NCI-H2029 treated with DMSO at 0.1 percent for 48 hours (cell line): ENCODE measurements at regions not wholly inside any gene's neighbourhood (a gene's known extent, or its start where the extent isn't known, plus 50 kb on each side); places are given as distances from the start of the nearest gene placed in this dataset.

Experiments used
- DNase-seq: peaks from one replicate; lab custom pipeline; 2025; lab: John Stamatoyannopoulos, UW

GRCh38 chr2:129297430-129297829, 682.0 kb upstream of the RAB6C start:
- DNase-seq = no peak

DNA sequence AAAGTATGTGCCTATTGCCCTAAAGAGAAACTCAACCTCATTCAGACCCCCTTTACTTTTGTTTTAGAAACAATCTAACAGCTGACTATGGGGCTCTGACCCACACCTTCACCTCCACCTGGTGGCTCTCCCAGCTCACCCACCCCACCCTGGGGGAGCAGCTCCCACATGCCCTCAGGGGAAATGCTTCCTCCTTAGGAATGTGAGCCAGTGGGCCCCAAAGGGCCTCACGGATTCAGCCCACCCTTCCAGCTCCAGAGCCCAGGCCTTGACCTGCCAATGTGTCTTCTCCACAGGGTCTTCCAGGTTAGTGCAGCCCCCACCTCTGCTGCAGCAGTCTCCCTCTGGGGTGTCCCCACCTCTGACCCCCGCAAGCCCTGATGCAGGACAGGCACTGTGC, 680.1 kb upstream of the RAB6C start:
- DNase-seq = no peak

DNA sequence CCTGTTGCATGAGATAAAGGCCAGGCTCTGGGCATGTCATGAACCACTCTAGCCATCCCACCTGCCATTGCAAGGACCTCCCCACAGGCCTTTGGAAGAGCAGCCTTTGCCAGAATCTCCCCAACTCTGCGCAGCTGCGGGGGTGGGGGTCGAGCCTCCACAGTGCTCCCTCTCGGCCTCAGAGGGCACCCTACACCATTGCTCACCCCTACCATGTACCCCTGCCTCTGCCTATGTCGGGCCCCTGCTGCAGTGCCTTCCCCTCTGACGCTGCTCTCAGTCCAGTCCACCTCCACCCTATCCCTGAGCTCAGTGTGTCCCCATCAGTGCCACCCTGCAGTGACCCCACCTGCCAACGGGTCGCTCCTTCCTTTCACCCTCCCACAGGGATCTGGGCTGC, 679.7 kb upstream of the RAB6C start:
- DNase-seq = no peak

- no peak for DNase-seq
Observed at GRCh38 chr2:129300456-129300855, 679.0 kb upstream of the RAB6C start.

- DNase-seq = no peak
Observed at GRCh38 chr2:129301431-129301913, 678.0 kb upstream of the RAB6C start.

DNA sequence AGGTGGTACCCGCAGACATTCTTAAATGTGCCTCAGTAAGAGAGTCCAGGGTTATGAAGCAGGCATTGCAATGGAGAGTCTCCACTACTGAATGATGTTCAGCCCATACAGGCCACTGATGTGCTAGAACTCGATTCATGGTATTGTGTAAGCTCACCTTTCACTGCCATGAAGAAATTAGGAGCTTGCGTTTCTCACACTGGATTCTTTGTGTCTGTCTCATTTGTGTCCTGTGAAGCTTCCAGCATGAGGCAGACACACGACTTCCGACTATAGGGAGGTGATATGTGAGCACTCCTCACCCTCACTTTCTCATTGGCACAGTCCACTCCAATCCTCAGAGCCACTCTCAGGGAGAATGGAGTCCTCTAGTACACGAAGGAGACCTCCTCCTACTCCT, 677.4 kb upstream of the RAB6C start:
- DNase-seq = no peak

DNA sequence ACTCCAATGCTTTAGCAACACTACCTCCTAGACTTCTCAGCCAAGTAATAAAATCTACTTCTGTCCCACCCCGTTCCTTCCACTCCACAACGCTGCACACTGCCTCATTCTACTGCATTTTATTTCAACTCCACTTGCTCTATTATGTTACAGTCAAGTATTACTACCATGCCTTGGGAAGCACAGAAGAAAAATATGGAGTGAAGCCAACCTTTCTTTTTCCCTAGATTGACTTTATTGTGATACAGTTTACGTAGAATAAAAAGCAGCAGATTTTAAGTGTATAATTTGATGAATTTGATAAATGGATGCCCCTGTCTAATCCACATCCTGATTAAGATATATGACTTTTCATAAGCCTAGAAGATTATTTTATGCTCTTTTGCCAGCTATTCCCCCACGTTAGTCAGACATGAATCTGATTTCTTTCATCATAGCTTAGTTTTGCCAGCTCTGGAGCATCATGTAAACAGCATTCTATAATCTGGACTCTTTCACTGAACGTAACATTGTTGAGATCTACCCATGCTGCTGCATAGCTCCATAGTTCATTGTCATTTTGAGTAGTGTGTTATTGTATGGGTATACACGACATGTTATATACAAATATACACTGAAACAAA, 676.8 kb upstream of the RAB6C start:
- no peak for DNase-seq

DNA sequence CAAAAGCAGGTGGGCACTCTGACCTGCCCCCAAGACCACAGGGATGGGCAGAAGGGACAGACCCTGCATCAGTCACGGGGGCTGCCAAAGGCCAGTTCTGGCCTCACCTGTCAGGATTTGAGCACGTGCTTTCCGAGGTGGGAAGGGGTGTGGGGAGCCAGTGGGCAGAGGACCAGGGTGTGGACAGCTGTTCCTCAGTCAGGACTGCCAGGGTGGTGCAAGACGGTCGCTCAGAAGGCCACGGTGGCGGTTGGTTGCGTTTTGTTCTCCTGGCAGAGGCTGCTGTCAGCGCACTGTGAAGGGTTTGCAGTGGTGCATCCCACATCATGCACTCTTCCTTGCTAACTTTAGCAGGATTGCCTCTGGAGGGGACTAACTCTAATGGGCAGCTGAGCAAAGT, 665.3 kb upstream of the RAB6C start:
- no peak for DNase-seq

- DNase-seq = peak; percentile 56
Observed at GRCh38 chr2:129318581-129319421, 660.7 kb upstream of the RAB6C start.

DNA sequence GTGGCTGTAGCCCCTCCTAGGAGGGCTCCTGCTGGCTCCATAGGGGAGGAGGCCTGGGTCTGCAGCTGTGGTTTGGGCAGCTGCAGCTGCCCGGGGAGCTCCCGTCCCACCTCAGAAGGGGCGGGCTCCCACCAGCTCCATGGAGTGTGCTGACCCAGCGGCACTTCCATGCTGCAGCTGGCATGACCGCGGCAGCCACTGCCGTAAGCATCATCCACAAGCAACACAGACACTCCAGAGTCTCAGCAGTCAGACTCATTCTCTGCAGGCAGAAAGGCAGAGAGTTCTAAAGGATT, 660.1 kb upstream of the RAB6C start:
- no peak for DNase-seq

- DNase-seq = no peak
Observed at GRCh38 chr2:129320288-129320687, 659.2 kb upstream of the RAB6C start.

- DNase-seq = no peak
Observed at GRCh38 chr2:129324349-129324748, 655.1 kb upstream of the RAB6C start.

GRCh38 chr2:129325151-129325550, 654.3 kb upstream of the RAB6C start:
- DNase-seq = no peak

DNA sequence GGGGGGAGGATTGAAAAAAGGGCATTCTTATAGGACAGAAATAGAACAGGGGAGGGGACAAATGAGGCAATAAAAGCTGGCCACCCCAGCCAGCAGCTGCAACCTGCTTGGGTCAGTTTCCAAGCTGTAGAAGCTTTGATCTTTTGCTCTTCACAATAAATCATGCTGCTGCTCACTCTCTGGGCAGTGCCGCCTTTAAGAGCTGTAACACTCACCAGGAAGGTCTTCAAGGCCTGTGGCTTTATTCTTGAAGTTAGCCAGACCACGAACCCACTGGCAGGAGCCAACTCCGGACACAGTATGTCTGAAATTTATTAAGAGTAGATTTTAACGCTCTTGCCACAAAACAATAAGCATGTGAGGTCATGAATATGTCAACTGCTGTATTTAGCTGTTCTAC, 649.9 kb upstream of the RAB6C start:
- no peak for DNase-seq

DNA sequence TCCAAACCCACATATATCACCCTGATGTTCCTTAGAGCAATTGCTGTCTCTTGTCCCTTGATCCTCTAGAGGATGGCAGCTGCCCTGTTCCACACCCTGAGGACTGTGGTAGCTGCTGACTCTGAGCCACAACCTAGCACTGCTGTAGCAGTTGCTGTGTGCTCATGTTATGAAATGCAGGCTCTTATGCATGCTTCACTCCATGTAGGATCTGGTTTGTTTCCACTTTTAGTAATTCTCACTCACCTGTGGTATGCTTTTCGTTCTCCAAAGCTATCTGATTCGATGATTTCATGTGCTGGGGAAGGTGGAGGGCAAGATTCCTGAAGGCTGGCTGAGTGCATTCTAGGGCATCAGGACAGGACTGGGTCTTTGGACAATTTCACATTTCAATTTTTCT, 649.0 kb upstream of the RAB6C start:
- no peak for DNase-seq

DNA sequence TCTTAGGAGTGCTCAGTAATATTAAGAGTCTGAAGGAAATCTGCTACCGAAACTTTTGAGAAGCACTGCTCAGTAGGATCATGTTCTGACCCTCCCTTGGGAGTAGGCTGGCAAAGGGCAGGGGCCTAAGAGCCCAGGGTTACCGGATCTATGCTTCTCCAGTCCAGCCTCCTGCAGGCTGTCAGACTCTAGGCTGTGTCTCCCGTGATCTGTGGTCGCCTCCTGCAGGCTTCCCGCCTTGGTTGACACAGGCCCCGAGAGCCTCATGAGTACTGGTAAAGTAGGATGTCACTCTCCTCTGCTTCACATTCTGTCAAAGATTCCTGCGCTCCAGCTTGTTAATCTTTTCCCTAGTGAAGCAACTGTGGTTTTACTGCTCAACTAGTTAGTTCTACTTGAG, 647.8 kb upstream of the RAB6C start:
- DNase-seq = no peak

GRCh38 chr2:129334128-129334527, 645.3 kb upstream of the RAB6C start:
- no peak for DNase-seq

DNA sequence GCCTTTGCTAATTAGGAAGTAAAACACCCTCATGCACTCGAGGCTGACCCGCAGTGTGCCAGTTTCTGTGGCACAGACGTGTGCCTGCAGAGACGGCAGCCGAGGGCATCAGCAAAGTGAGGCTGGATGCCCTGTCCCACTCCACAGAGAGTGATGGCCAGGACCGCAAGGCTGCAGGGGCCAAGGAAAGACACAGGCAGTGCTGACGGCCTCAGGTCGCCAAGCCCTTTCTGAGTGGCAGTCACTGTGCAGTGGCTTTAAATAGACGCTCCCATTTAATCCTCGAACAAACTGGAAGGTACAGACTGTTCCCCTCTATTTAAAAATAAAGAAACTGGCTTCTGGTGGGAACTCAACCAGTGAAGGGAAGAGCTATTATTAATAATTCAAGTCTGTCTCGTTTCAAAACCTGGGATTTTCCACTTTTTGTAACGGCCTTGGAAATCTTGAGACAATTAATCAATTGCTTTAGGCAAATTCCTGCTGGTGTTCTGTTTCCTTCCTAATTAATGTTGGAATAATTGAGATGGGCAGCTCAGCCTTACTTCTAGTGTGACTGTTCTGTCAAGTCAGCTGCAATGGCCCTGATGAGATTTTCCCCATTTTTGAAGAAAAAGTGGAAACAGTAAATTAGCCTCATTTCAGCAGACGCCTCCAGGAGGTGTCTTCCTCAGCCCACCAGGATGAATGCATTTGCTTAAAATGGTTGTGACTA, 644.6 kb upstream of the RAB6C start:
- DNase-seq = no peak

GRCh38 chr2:129336276-129336675, 643.2 kb upstream of the RAB6C start:
- DNase-seq = no peak

GRCh38 chr2:129337076-129337475, 642.4 kb upstream of the RAB6C start:
- no peak for DNase-seq

DNA sequence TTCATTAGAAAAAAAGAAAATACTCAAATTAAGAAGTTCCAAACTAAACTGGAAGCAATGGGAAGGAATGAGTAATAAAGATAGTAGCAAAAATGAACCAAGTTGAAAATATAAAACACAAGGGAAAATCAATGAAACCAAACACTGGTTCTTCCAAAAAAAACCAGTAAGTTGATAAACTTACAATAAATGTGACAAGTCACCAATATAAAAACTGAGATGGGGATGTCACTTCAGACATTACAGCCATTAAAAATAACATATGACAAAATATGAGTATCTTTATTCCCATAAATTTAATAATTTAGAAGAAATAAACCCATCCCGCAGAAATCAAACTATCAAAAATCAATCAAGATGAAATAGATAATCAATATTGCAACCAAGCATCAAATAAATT, 633.9 kb upstream of the RAB6C start:
- DNase-seq = no peak

GRCh38 chr2:129347486-129348217, 631.8 kb upstream of the RAB6C start:
- no peak for DNase-seq

DNA sequence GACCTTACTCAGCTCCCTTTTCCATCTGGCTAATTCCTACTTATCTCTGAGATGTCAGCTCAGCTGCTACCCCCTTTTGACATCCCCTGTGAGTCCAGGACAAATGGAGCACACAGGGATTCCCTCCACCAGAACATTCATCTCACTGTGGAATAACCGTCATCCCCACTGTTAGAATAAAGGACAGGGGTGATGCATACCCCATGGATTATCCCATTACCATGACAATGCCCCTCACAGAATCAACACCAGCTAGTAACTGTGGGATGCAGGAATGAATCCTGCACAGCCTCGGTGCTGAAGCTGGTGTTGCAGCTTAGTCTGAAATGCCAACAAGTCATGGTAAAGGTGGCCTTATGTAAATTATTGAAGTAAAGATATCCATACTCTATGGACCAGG, 624.8 kb upstream of the RAB6C start:
- no peak for DNase-seq
